ENCODE measurements at regions not wholly inside any gene's neighbourhood (a gene's known extent, or its start where the extent isn't known, plus 50 kb on each side); places are given as distances from the start of the nearest gene placed in this dataset.
"Not testable (repeated sequence)": the region's sequence is repeated elsewhere in the genome, so short reads cannot be mapped to it uniquely, and the experiment has no call there.

GRCh38 chr6:15109338-15110090, 136.4 kb upstream of the JARID2 start:
- Histone ChIP-seq H2AFZ (no peak overlapping the region), H3K9ac (no peak overlapping the region), H3F3A (ENCODE audit: insufficient read depth) (no peaks in the 10 kb centered on the region), H3K4me3 (no peak overlapping the region), H3K4me1 (ENCODE audit: insufficient read depth) (no peaks in the 10 kb centered on the region), H3K27ac (no peak overlapping the region), H3K9me2 (ENCODE audit: insufficient read depth) (no peaks in the 10 kb centered on the region), H3K4me2 (ENCODE audit: unreplicated experiment) (no peak overlapping the region), H3K27me3 (replicated peaks; ENCODE audit: insufficient read depth) (no peaks in the 10 kb centered on the region), H3K79me2 (ENCODE audit: insufficient read depth) (no peaks in the 10 kb centered on the region), H3K36me3 (ENCODE audit: low read depth) (no peaks in the 10 kb centered on the region), H3K9me3 (ENCODE audit: low read depth) (no peaks in the 10 kb centered on the region), H4K20me1 (ENCODE audit: insufficient read depth) (no peaks in the 10 kb centered on the region)
- peak; percentile 2 for DNase-seq
- 81 to 87% methylated on average over 12 of the region's 12 CpGs for WGBS, 2 experiments (ENCODE audit: low coverage in 1 of 2, low lambda C conversion rate in 2 of 2, missing lambda C conversion rate in 2 of 2)
- no peak for TF ChIP-seq EZH2phosphoT487 (IDR thresholded peaks at IDR 0.05; ENCODE audit: insufficient read depth, low read depth)
- TF ChIP-seq EZH2 (IDR thresholded peaks at IDR 0.05; ENCODE audit: insufficient read depth, poor library complexity, severe bottlenecking) = no peak
- in situ Hi-C loops (cut with MboI) = no loop called here

DNA sequence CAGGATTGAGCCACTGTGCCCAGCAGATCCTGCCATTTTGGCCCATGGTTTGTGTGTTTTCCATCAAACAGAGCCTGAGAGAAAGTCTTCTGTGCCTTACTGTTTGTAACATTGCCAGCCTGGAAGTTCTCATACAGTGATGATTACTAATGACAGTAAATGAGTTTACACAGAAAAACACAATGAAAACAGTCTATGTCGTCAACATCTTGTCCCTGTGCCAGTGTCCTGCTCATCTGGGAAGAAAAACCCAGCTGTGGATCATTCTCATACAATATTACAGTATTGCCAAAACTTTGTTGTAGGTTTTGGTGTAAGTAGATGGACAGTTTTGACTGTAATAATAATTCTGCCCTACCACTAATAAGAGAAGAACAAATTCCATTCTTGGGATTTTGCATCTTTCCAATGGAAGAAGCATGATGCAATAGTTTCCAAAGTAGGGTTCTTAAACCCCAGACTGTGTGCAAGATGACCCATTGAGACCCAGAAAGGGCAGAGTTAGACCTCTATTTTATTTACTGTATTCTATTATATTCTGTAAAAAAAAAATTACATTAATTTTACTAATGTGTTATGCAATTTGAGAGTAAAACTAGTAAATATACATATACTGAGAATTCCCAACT, 135.0 kb upstream of the JARID2 start:
- no peaks in the 10 kb centered on the region for H3F3A ChIP-seq (ENCODE audit: insufficient read depth)
- in situ Hi-C loops (cut with MboI) = no loop called here
- 7 to 14% methylated on average over 1 of the region's 1 CpG for WGBS, 2 experiments (ENCODE audit: low coverage in 1 of 2, low lambda C conversion rate in 2 of 2, missing lambda C conversion rate in 2 of 2)
- TF ChIP-seq EZH2phosphoT487 (IDR thresholded peaks at IDR 0.05; ENCODE audit: insufficient read depth, low read depth) (no peak), EZH2 (IDR thresholded peaks at IDR 0.05; ENCODE audit: insufficient read depth, poor library complexity, severe bottlenecking) (no peak)
- no peaks in the 10 kb centered on the region for H3K4me1 ChIP-seq (ENCODE audit: insufficient read depth)
- DNase-seq = peak; percentile 30
- no peak overlapping the region for H3K4me2 ChIP-seq (ENCODE audit: unreplicated experiment)
- no peaks in the 10 kb centered on the region for H3K79me2 ChIP-seq (ENCODE audit: insufficient read depth)
- H3K9ac ChIP-seq = no peak overlapping the region
- no peak overlapping the region for H2AFZ ChIP-seq
- no peak overlapping the region for H3K27ac ChIP-seq
- no peaks in the 10 kb centered on the region for H3K9me3 ChIP-seq (ENCODE audit: low read depth)
- H4K20me1 ChIP-seq (ENCODE audit: insufficient read depth) = no peaks in the 10 kb centered on the region
- no peaks in the 10 kb centered on the region for H3K27me3 ChIP-seq (replicated peaks; ENCODE audit: insufficient read depth)
- no peak overlapping the region for H3K4me3 ChIP-seq
- no peaks in the 10 kb centered on the region for H3K36me3 ChIP-seq (ENCODE audit: low read depth)
- H3K9me2 ChIP-seq (ENCODE audit: insufficient read depth) = no peaks in the 10 kb centered on the region

DNA sequence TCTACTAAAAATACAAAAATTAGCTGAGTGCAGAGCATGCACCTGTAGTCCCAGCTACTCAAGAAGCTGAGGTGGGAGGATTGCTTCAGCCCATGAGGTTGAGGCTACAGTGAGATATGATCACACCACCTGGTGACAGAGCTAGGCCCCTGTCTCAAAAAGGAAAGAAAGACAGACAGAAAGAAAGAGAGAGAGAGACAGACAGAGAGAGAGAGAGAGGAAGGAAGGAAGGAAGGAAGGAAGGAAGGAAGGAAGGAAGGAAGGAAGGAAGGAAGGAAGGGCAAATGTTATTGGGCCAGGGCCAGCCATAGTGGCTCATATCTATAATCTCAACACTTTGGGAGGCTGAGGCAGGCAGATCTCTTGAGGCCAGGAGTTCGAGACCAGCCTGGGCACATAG, 134.3 kb upstream of the JARID2 start:
- DNase-seq; H3K36me3 ChIP-seq (ENCODE audit: low read depth); H3K9ac ChIP-seq; H3K4me1 ChIP-seq (ENCODE audit: insufficient read depth); H4K20me1 ChIP-seq (ENCODE audit: insufficient read depth); H3K9me3 ChIP-seq (ENCODE audit: low read depth); H2AFZ ChIP-seq; H3K27ac ChIP-seq; H3K27me3 ChIP-seq (replicated peaks; ENCODE audit: insufficient read depth); in situ Hi-C loops (cut with MboI); H3K9me2 ChIP-seq (ENCODE audit: insufficient read depth); H3K79me2 ChIP-seq (ENCODE audit: insufficient read depth); H3K4me3 ChIP-seq; H3K4me2 ChIP-seq (ENCODE audit: unreplicated experiment); H3F3A ChIP-seq (ENCODE audit: insufficient read depth): not testable (repeated sequence)
- WGBS, 2 experiments (ENCODE audit: low coverage in 1 of 2, low lambda C conversion rate in 2 of 2, missing lambda C conversion rate in 2 of 2) = 60 to 63% methylated on average over 1 of the region's 1 CpG

DNA sequence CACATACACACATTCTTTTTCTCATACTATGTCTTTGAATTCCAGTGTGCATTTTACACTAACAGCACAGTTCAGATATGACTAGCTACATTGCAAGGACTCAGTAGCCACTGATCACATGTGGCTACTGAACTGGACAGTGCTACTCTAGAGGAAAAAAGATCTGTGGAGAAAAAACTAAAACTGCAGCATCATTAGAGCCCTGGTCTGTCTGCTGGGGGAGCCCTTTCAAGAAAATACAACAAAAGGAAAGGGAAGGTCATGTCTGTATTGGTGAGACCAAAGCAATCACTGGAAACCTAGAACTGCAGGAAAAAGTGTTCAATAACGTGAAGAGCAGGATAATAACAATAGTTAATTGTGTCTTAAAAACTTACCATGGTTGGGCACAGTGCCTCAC, 132.3 kb upstream of the JARID2 start:
- H3K27ac ChIP-seq = no peak overlapping the region
- no peaks in the 10 kb centered on the region for H3F3A ChIP-seq (ENCODE audit: insufficient read depth)
- H3K27me3 ChIP-seq (replicated peaks; ENCODE audit: insufficient read depth) = no peaks in the 10 kb centered on the region
- H3K4me2 ChIP-seq (ENCODE audit: unreplicated experiment) = no peak overlapping the region
- no peak overlapping the region for H3K9ac ChIP-seq
- 60 to 81% methylated on average over 1 of the region's 1 CpG for WGBS, 2 experiments (ENCODE audit: low coverage in 1 of 2, low lambda C conversion rate in 2 of 2, missing lambda C conversion rate in 2 of 2)
- in situ Hi-C loops (cut with MboI) = no loop called here
- no peak overlapping the region for H2AFZ ChIP-seq
- H3K36me3 ChIP-seq (ENCODE audit: low read depth) = no peaks in the 10 kb centered on the region
- H3K9me2 ChIP-seq (ENCODE audit: insufficient read depth) = no peaks in the 10 kb centered on the region
- H4K20me1 ChIP-seq (ENCODE audit: insufficient read depth) = no peaks in the 10 kb centered on the region
- no peak overlapping the region for H3K4me3 ChIP-seq
- no peaks in the 10 kb centered on the region for H3K79me2 ChIP-seq (ENCODE audit: insufficient read depth)
- H3K9me3 ChIP-seq (ENCODE audit: low read depth) = no peaks in the 10 kb centered on the region
- no peaks in the 10 kb centered on the region for H3K4me1 ChIP-seq (ENCODE audit: insufficient read depth)
- no peak for DNase-seq
- TF ChIP-seq EZH2phosphoT487 (IDR thresholded peaks at IDR 0.05; ENCODE audit: insufficient read depth, low read depth) (no peak), EZH2 (IDR thresholded peaks at IDR 0.05; ENCODE audit: insufficient read depth, poor library complexity, severe bottlenecking) (no peak)

Data from GM23248 (cell line).